SU-DHL-6 (cell line): ENCODE measurements at regions not wholly inside any gene's neighbourhood (a gene's known extent, or its start where the extent isn't known, plus 50 kb on each side); places are given as distances from the start of the nearest gene placed in this dataset.

ENCODE experiments used
- H2AFZ ChIP-seq: fragments of 200-600 bp; sonication (generic); 2 replicates; pipeline ENCODE4 v1.6.1; 2014; ENCODE audit warnings: low read depth, mild to moderate bottlenecking, moderate library complexity, mixed read lengths, antibody characterized with exemption, low read length; ENCODE audit not compliant: severe bottlenecking
- H3F3A ChIP-seq: fragments of 200-600 bp; shearing (Covaris generic); 2 replicates; pipeline ENCODE4 v1.6.0; 2016; ENCODE audit warnings: antibody characterized with exemption, mild to moderate bottlenecking; ENCODE audit not compliant: insufficient read depth
- H3K27ac ChIP-seq: fragments of 200-600 bp; sonication (generic); 2 replicates; pipeline ENCODE4 v1.5.1; 2016; ENCODE audit warnings: low read depth, mild to moderate bottlenecking, low read length, moderate library complexity, mixed read lengths
- H3K27me3 ChIP-seq: fragments of 200-600 bp; sonication (generic), shearing (Covaris generic); 2 replicates; pipeline ENCODE4 v1.6.0; 2014; ENCODE audit warnings: mild to moderate bottlenecking, low read length
- H3K36me3 ChIP-seq: fragments of 200-600 bp; sonication (generic); 2 replicates; pipeline ENCODE4 v1.6.1; 2014; ENCODE audit warnings: mild to moderate bottlenecking, low read length, mixed read lengths
- H3K4me2 ChIP-seq: fragments of 300-600, 200-600 bp; shearing (Covaris generic), sonication (generic); 2 replicates; pipeline ENCODE4 v1.6.0; 2014; ENCODE audit warnings: low read length, low read depth, mild to moderate bottlenecking; ENCODE audit not compliant: poor library complexity, severe bottlenecking
- H3K4me3 ChIP-seq: fragments of 200-600 bp; sonication (generic); 2 replicates; pipeline ENCODE4 v1.5.1; 2014; ENCODE audit warnings: antibody characterized with exemption, low read length, mild to moderate bottlenecking, mixed read lengths; ENCODE audit not compliant: insufficient read depth, poor library complexity, severe bottlenecking
- H3K79me2 ChIP-seq: fragments of 200-600 bp; sonication (generic); 2 replicates; pipeline ENCODE4 v1.6.1; 2014; ENCODE audit warnings: mild to moderate bottlenecking, low read length, moderate library complexity; ENCODE audit not compliant: insufficient read depth
- H3K9ac ChIP-seq: fragments of 200-600 bp; sonication (generic); 2 replicates; pipeline ENCODE4 v1.7.0; 2014; ENCODE audit warnings: mild to moderate bottlenecking, low read length
- H3K9me2 ChIP-seq: fragments of 200-600 bp; sonication (generic); replicated peaks from 2 replicates; pipeline ENCODE4 v1.6.1; 2014; ENCODE audit warnings: low read length; ENCODE audit not compliant: insufficient read depth
- H3K9me3 ChIP-seq: fragments of 200-600 bp; sonication (generic); 2 replicates; pipeline ENCODE4 v1.6.1; 2014; ENCODE audit warnings: low read length, mixed read lengths; ENCODE audit not compliant: insufficient read depth
- H4K20me1 ChIP-seq: fragments of 200-600 bp; sonication (generic); 2 replicates; pipeline ENCODE4 v1.6.1; 2014; ENCODE audit warnings: low read depth, mild to moderate bottlenecking, antibody characterized with exemption, low read length, moderate library complexity, mixed read lengths
- CTCF ChIP-seq: fragments of 200-600 bp; sonication (generic); IDR thresholded peaks from one replicate; pipeline ENCODE4 v1.5.1; 2017; ENCODE audit warnings: antibody characterized with exemption, mild to moderate bottlenecking, low read length, moderate library complexity; ENCODE audit not compliant: insufficient read depth, poor library complexity, severe bottlenecking
- EZH2phosphoT487 ChIP-seq: fragments of 200-600 bp; sonication (generic), shearing (Covaris generic); conservative IDR thresholded peaks from 2 replicates; pipeline ENCODE4 v1.6.1; 2018; ENCODE audit warnings: mild to moderate bottlenecking, antibody characterized with exemption, low read length, moderate library complexity, mixed read lengths

DNA sequence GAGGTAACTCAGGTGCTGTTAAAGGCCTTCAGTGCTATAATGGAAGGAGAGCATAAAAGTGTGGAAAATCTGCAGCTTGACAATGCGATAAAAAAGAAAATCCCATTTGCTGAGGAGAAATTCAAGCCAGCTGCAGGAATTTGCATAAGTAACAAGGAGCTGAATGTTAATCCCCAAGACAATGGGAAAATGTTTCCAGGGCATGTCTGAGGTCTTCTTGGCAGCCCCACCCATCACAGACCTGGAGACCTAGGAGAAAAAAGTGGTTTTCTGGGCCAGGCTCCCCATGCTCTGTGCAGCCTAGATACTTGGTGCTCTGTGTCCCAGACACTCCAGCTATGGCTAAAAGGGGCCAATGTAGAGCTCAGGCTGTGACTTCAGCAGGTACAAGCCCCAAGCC is 1159.6 kb downstream of the CDH18 start:
- Histone ChIP-seq H3F3A (no peaks in the 10 kb centered on the region), H3K4me2 (no peak overlapping the region), H3K4me3 (no peak overlapping the region), H3K27ac (no peak overlapping the region), H2AFZ (no peak overlapping the region), H4K20me1 (no peaks in the 10 kb centered on the region), H3K9me3 (peaks cover 11% of the 10 kb centered on the region; the same call in 1 of the 2 replicates), H3K36me3 (no peaks in the 10 kb centered on the region), H3K9ac (no peak overlapping the region), H3K9me2 (no peaks in the 10 kb centered on the region), H3K27me3 (no peaks in the 10 kb centered on the region), H3K79me2 (no peaks in the 10 kb centered on the region)
- no peak for TF ChIP-seq EZH2phosphoT487
- no peak for TF ChIP-seq CTCF

GRCh38 chr5:18829539-18829938 is 1158.5 kb downstream of the CDH18 start:
- H3F3A ChIP-seq: no peaks in the 10 kb centered on the region
- H4K20me1 ChIP-seq: no peaks in the 10 kb centered on the region
- no peak overlapping the region for H3K9ac ChIP-seq
- H3K9me3 ChIP-seq: peaks cover 11% of the 10 kb centered on the region; the same call in 1 of the 2 replicates
- TF ChIP-seq EZH2phosphoT487 (no peak), CTCF (no peak)
- H3K4me2 ChIP-seq: no peak overlapping the region
- H3K9me2 ChIP-seq: no peaks in the 10 kb centered on the region
- H3K79me2 ChIP-seq: no peaks in the 10 kb centered on the region
- no peak overlapping the region for H3K27ac ChIP-seq
- H3K4me3 ChIP-seq: no peak overlapping the region
- no peaks in the 10 kb centered on the region for H3K27me3 ChIP-seq
- H2AFZ ChIP-seq: no peak overlapping the region
- no peaks in the 10 kb centered on the region for H3K36me3 ChIP-seq

DNA sequence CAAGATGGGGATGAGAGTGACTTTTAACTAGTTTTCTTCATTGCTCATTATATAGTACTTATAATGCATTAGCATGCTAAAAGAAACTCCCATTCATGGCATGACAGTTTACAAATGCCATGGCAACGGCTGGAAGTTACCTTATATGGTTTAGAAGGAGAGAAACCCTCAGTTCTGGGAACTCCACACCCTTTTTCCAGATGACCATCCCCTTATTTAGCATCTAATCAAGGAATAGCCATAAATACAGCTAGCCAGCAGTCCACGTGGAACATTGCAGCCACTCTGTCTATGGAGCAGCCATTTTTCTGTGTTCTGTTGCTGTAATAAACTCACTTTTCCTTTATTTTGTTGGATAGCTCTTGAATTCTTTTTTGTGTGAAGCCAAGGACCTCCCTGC is 1137.8 kb downstream of the CDH18 start:
- Histone ChIP-seq H3K27ac (no peak overlapping the region), H2AFZ (peak overlapping the region; percentile 64), H3K9ac (no peak overlapping the region), H3K27me3 (no peaks in the 10 kb centered on the region), H4K20me1 (no peaks in the 10 kb centered on the region), H3F3A (no peaks in the 10 kb centered on the region), H3K4me3 (no peak overlapping the region), H3K9me3 (no peaks in the 10 kb centered on the region), H3K36me3 (no peaks in the 10 kb centered on the region), H3K79me2 (no peaks in the 10 kb centered on the region), H3K4me2 (no peak overlapping the region), H3K9me2 (no peaks in the 10 kb centered on the region)
- TF ChIP-seq EZH2phosphoT487 (no peak), CTCF (no peak)

- Histone ChIP-seq H3K9me3 (no peaks in the 10 kb centered on the region), H2AFZ (peak overlapping the region; percentile 54), H3F3A (no peaks in the 10 kb centered on the region), H3K4me3 (no peak overlapping the region), H3K27ac (no peak overlapping the region), H3K4me2 (no peak overlapping the region), H3K9ac (no peak overlapping the region), H3K27me3 (no peaks in the 10 kb centered on the region), H3K36me3 (no peaks in the 10 kb centered on the region), H4K20me1 (no peaks in the 10 kb centered on the region), H3K79me2 (no peaks in the 10 kb centered on the region), H3K9me2 (no peaks in the 10 kb centered on the region)
- TF ChIP-seq CTCF: no peak
Measured at GRCh38 chr5:18872978-18873377, 1115.0 kb downstream of the CDH18 start.
